Prostate gland (tissue), 2 donors: ENCODE measurements at regions not wholly inside any gene's neighbourhood (a gene's known extent, or its start where the extent isn't known, plus 50 kb on each side); places are given as distances from the start of the nearest gene placed in this dataset.

Experiments used
- POLR2A ChIP-seq: fragments of 450-650 bp; IDR thresholded peaks from one replicate; pipeline ENCODE4 v1.6.1; 2016; ENCODE audit warnings: antibody characterized with exemption, mild to moderate bottlenecking
- POLR2AphosphoS5 ChIP-seq: sonication (generic); formaldehyde crosslinking; IDR thresholded peaks from one replicate; pipeline ENCODE4 v1.6.1; 2017; ENCODE audit warnings: antibody characterized with exemption
- TF ChIP-seq, protein P1 (sequence below), 4 experiments: fragments of 200-600 bp in 2 of 4; fragments of 450-650 bp in 2 of 4; sonication (generic) in 2 of 4; IDR thresholded peaks; 1 replicate in 3 of 4; 2 replicates in 1 of 4; pipeline ENCODE4 v1.5.1; 2016 to 2019; ENCODE audit warnings: antibody characterized with exemption in 4 of 4, mild to moderate bottlenecking in 2 of 4, moderate library complexity in 2 of 4

DNA sequence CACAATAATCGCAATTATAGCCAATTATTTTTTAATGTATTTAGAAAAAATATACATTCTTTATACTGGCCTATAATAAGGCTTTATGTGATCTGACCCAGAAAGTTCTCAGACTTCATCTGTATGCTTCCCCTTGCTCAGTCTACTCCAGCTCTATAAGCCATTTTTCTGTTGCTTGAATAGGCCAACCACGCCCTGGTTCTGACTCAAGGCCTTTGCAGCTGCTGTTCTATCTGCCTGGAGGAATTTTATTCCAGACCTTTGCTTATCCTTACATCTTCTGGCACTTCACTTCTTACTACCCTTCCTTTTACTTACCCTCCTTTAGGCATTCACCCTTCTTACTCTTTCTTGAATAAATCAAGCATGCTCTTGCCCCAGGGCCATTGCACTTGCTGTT lies 54.9 kb upstream of the PDE3B start:
- TF ChIP-seq, protein P1, sequence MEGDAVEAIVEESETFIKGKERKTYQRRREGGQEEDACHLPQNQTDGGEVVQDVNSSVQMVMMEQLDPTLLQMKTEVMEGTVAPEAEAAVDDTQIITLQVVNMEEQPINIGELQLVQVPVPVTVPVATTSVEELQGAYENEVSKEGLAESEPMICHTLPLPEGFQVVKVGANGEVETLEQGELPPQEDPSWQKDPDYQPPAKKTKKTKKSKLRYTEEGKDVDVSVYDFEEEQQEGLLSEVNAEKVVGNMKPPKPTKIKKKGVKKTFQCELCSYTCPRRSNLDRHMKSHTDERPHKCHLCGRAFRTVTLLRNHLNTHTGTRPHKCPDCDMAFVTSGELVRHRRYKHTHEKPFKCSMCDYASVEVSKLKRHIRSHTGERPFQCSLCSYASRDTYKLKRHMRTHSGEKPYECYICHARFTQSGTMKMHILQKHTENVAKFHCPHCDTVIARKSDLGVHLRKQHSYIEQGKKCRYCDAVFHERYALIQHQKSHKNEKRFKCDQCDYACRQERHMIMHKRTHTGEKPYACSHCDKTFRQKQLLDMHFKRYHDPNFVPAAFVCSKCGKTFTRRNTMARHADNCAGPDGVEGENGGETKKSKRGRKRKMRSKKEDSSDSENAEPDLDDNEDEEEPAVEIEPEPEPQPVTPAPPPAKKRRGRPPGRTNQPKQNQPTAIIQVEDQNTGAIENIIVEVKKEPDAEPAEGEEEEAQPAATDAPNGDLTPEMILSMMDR (IDR thresholded peaks at IDR 0.05), result no peak
- TF ChIP-seq POLR2A (no peak), POLR2AphosphoS5 (no peak)
